Stimulated activated CD4-positive, alpha-beta T cell treated with anti-CD3 and anti-CD28 coated beads, Interleukin-15, amount 100 ng/mL, for 1 hour (primary cell): ENCODE measurements at regions not wholly inside any gene's neighbourhood (a gene's known extent, or its start where the extent isn't known, plus 50 kb on each side); places are given as distances from the start of the nearest gene placed in this dataset.

Experiments
- DNase-seq, 2 donors: peaks; one replicate each; pipeline ENCODE4 v3.0.0-alpha.2; 2020; ENCODE audit warnings: low read depth in 1 of 2, low spot score in 1 of 2

- DNase-seq: no peak
These were observed 387.3 kb downstream of the HS3ST3B1 start for GRCh38 chr17:14688134-14688533.

DNA sequence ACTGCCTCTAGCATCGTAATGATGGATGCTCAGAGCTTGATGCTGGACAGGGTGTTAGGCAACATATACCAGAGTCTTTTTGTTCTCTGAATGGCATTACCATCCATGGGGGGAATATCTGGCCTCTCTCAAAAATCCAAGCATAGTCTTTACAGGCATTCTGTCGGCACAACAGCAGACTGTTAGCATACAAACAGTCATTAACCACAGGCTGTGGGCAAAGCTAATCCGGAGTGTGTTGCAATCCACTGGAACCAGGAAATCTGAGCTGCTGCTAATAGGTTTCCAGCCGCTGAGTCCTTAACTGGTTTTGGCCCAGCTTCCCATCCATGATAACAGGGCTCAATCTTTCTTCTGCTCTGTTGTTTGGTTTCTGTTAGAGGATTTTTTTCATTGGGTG is 371.9 kb downstream of the HS3ST3B1 start:
- no peak for DNase-seq

DNA sequence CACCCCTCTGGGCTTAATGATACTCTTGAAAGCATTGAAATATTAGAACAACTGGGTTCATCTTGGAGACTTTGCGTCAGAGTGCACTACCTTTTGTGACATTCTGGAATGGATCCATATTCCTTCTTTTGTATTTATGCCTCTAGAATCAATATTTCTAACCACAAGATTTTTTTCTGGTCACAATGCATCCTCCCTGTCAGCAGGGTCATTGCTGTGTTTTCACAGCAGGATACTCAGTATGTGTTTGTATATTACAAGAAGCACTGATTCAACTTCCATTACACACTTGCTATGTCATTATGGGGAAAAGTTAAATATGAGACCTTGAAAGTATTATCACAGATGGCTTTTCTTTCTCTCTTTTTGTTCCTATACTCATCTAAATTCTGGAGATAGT is 370.0 kb downstream of the HS3ST3B1 start:
- DNase-seq: no peak

DNA sequence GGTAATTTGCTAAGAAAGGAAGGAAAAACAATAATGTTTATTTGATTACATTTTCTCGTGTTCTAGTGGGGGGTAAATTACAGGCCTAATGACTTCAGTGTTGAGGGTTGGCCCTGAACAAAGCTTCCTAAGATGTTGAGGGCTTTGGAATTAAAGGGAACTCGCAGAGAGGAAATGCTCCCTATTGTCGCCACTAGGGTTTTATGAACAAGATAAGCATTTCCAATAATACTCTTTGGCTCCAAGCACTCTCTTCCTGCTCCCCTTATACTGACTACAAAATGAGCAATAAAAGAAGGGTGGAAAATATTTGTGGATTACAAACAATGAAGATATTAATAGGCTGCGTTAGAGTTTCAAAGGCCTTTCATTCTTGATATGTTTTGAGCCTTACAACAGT is 363.6 kb downstream of the HS3ST3B1 start:
- DNase-seq: no peak

DNA sequence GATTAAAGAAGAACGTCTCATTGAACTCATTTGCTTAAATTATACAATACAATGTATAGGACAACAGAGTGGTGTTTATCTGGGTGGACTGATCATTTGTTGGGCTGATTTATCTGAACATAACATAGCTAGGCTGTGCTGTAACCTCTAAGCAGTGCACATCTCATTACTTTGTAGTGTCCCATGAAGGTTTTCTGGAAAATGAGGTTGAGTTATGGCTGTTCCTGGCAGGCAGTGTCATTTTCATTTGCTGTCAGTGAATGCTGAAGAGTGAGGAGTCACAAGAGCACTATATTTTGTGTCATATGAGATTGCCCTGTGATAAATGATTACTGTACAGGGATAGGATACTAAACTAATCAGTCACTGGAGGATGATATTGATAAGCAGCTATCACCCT is 340.2 kb downstream of the HS3ST3B1 start:
- DNase-seq: no peak

DNA sequence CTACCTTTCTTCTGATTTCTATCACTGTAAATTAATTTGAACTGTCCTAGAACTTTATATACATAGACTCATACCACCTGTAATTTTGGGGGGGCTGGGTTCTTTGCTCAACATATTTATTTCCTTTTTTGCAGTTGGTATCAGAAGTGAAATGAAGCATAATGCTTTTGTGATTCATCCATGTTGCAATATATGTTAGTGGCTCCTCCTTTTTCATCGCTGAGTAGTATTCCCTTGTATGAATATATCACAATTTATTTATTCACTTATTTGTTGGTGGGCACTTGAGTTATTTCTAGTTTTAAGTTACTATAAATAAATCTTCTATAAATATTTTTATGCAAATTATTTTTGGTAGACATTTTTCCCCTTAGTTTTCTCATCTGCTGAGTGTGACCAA is 336.4 kb downstream of the HS3ST3B1 start:
- DNase-seq: no peak

DNA sequence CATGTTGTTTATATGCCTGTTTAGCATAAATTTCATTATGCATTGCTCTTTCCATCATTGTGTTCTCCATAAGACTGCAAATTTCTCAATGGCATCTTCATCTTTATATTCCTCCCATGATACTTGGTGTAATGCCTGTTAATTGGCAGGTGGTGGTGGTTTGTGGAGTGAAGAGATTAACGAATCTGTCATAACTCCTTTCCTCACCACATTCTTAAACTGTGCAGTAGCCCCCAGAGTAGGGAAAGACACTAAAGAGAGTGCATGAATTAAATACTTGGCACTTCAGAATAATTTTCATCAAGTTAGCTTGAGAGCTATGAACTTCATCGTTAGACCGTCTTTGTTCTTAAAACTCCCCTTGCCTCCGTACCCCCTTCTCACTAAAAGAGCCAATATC is 329.7 kb downstream of the HS3ST3B1 start:
- no peak for DNase-seq

DNA sequence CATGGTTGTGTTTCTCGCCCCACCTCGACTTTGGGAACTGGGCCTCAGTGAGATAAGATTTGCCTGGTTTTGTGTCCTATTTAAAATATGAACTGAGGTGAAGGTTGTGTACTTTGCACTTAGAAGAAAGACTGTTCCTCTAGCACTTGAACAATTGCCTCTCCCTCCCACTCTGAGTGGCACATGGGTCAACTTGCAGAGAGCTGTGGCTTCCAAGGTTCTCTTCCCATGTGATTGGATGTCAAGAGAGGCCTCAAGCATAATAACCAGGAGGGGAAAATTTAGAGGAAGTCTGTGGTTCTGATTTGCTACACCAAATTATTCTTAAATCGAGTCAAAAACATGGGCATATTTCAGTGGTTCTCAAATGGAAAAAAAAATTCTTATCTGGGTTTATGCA is 329.2 kb downstream of the HS3ST3B1 start:
- DNase-seq: no peak

DNA sequence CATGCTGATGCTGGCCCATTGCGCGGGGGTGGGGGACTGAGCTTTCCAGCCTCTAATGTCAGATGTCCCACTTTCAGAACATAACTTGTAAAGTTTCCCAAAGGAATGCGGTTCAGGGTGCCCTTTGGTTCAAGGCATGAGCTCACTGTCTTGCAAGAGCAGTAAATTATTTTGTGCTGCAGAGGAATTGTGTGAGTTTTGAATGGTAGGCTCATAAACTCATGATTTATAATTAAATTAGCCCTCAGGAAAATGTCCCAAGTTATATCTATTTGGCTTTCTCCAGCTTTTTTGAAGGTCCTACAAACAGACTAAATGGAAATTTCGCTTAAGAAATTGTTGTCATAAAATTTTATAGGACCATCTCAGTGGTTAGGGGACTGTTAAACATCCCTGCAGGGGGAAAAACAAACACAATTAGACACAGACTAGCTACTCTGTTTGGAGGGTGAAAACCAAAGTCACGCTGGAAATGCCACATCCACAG is 321.8 kb downstream of the HS3ST3B1 start:
- no peak for DNase-seq

GRCh38 chr17:14621826-14622614 is 321.1 kb downstream of the HS3ST3B1 start:
- no peak for DNase-seq

GRCh38 chr17:14619821-14620220 is 318.9 kb downstream of the HS3ST3B1 start:
- DNase-seq: no peak

DNA sequence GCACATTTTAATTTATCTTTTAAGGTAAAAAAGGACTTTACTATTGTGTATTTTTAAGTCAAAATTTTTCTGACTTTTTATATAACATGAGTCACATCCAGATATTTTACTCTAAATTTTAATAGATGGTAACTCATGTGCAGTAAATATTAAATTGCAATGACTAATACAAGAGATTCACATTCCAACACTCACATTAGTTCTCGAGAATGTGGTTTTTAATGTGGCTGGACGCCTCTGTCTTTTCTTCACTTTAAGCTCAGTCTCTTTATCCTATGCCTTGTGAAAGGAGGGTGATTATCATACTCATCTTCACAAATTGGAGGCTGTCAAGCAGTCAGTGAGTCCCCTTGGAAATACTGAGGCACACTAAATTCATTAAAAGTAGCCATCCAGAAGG is 315.6 kb downstream of the HS3ST3B1 start:
- DNase-seq: no peak

- DNase-seq: no peak
These were observed 304.4 kb downstream of the HS3ST3B1 start for GRCh38 chr17:14605267-14605599.

DNA sequence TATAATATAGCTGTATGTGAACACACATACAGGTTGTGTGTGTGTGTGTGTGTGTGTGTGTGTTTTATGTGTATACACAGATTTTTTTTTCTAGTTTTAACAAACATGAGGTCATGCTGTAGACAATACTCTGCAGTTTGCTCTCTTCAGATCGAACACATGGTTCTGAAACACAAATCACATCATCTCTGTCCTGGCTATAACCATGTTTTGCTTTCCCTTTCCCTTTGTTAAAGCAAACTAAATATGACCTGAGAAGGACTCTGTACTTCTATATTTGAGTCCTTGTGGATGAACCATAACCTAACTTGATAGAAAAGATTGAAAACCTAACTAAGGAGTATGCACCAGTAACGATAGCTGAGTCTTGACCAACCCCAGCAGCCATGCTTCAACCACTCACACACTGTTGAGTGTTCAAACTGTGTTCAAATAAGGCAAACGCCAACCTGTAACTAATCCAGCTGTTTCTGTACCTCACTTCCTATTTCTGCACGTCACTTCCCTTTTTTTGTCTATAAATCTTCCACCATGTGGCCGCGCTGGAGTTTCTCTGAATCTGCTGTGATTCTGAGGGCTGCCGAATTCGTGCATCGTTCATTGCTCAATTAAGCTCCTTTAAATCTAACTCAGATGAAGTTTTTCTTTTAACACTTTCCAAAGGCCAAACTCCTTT is 303.8 kb downstream of the HS3ST3B1 start:
- no peak for DNase-seq

DNA sequence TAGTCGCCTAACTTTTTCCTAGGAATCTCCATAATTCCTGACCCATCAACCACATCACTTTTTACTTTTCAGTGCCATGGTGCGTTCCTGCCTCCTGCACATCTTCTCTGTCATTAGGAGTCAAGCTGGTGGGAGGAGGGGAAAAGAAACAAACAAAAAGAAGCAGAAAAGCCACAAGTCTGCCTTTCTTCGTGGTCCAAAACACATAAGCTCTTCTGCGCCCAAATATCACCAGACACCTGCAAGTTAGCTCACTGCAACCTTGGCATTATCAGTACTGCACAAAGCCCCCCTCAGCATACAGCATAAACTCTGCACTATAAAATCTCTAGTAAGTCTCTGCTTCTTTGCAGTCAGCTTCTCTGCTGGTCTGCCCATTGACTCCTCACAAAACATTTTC is 295.3 kb downstream of the HS3ST3B1 start:
- DNase-seq: no peak

DNA sequence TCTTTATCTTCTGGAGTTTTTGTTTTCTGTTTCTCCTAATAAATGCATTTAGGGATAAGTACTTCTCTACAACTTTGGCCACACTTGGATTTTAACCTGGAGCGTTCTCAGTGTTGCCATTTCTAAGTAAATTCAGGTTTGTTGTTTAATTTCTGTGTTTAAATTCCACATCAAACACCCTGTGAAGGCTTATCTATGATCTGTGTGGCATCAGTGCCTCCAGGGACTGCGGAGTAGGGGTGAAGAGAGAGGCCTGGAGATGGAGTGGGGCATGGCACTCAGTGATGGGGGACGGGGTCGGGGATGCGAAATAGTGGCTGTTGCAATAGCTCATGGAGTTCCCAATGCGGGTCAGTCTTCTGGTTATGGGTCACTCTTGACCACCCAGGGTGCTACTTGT is 294.8 kb downstream of the HS3ST3B1 start:
- DNase-seq: no peak

- no peak for DNase-seq
These were observed 293.8 kb downstream of the HS3ST3B1 start for GRCh38 chr17:14594690-14595089.

- no peak for DNase-seq
These were observed 293.1 kb downstream of the HS3ST3B1 start for GRCh38 chr17:14593956-14594355.

GRCh38 chr17:14590459-14591250 is 289.8 kb downstream of the HS3ST3B1 start:
- DNase-seq: no peak

GRCh38 chr17:14585099-14585498 is 284.2 kb downstream of the HS3ST3B1 start:
- DNase-seq: no peak

GRCh38 chr17:14582996-14583395 is 282.1 kb downstream of the HS3ST3B1 start:
- DNase-seq: no peak
